ENCODE measurements at regions not wholly inside any gene's neighbourhood (a gene's known extent, or its start where the extent isn't known, plus 50 kb on each side); places are given as distances from the start of the nearest gene placed in this dataset.

DNA sequence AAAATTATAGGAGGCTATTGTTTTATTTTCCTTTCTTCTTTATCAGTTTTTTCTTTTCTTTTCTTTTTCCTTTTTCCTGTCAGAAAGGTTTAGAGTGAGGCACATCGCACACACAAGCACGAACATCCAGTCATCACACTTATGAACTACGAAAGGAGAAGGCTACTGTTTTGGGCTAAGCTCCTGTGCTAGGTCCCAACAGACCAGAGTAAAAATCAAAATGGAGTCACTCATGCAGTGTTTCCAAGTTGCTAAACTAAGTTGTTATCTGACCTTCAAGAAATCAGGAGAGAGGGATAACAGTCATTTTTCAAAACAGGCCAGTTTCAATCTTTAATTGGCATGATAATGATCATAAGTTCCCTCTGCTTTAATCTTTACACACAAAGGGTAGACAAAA lies 93.6 kb downstream of the CD24 start:
- Histone ChIP-seq H3K9ac (ENCODE audit: extremely low read depth, insufficient read length, low read length) (no peak overlapping the region), H2BK12ac (ENCODE audit: insufficient read length, low read depth, low read length) (no peak overlapping the region), H2BK120ac (ENCODE audit: low read depth, low read length, poor library complexity, severe bottlenecking) (no peak overlapping the region), H3K56ac (ENCODE audit: insufficient read length, low read depth, low read length) (no peak overlapping the region), H3K27me3 (ENCODE audit: insufficient read depth, low read length) (no peaks in the 10 kb centered on the region), H4K5ac (ENCODE audit: insufficient read length, low read depth, low read length) (no peak overlapping the region), H3K79me1 (ENCODE audit: insufficient read depth, low read depth, low read length, poor library complexity, severe bottlenecking) (no peaks in the 10 kb centered on the region), H2BK20ac (ENCODE audit: low read depth, low read length, poor library complexity, severe bottlenecking) (no peak overlapping the region), H3K27ac (ENCODE audit: insufficient read length, low read depth, low read length) (no peak overlapping the region), H2AFZ (ENCODE audit: low read length) (no peak overlapping the region), H3K23me2 (ENCODE audit: insufficient read length, low read depth, low read length, poor library complexity, severe bottlenecking) (no peaks in the 10 kb centered on the region), H3K79me2 (ENCODE audit: insufficient read depth, low read length) (no peaks in the 10 kb centered on the region), H3K14ac (ENCODE audit: insufficient read depth, low read length) (no peak overlapping the region), H2BK5ac (ENCODE audit: insufficient read length, low read length) (no peak overlapping the region), H2BK15ac (ENCODE audit: low read depth, low read length) (no peak overlapping the region), H3T11ph (ENCODE audit: low read length) (no peak overlapping the region), H2AK5ac (ENCODE audit: insufficient read length, low read length) (no peak overlapping the region), H4K20me1 (ENCODE audit: control insufficient read depth, insufficient read depth, insufficient read length) (no peaks in the 10 kb centered on the region), H3K23ac (ENCODE audit: insufficient read length, low read depth, low read length) (no peak overlapping the region), H3K4ac (ENCODE audit: low read depth, low read length) (no peak overlapping the region), H3K4me2 (ENCODE audit: insufficient read depth, insufficient read length, low read length) (no peak overlapping the region), H3K9me3 (ENCODE audit: control insufficient read depth, low read depth, low read length) (peaks cover 7% of the 10 kb centered on the region), H4K91ac (ENCODE audit: insufficient read length, low read depth, low read length) (no peak overlapping the region), H3K4me1 (ENCODE audit: insufficient read depth, low read length) (peaks cover 3% of the 10 kb centered on the region), H3K18ac (ENCODE audit: insufficient read length, low read depth, low read length) (no peak overlapping the region), H4K8ac (replicated peaks; ENCODE audit: insufficient read length, low read depth, low read length) (no peak overlapping the region)
- no peak for DNase-seq
- H3K27me3 Mint-ChIP-seq (ENCODE audit: low read depth), result 0 out of 2 replicates have a peak, but pooled peaks cover 1% of the 10 kb centered on the region
- no peak overlapping the region for H3K27ac Mint-ChIP-seq
- peaks cover 7 to 24% (median 14%) of the 10 kb centered on the region in 3 experiments for H3K36me3 Mint-ChIP-seq (ENCODE audit: insufficient read depth in 1 of 3, low read depth in 3 of 3)
- peaks cover 30 to 33% of the 10 kb centered on the region in 2 experiments for H3K4me1 Mint-ChIP-seq
- whole genome bisulfite sequencing (ENCODE audit: extremely low coverage, insufficient read length, low lambda C conversion rate), result no CpG with 5 or more reads among the region's 3 CpGs
- peaks cover 14 to 15% of the 10 kb centered on the region in 2 experiments for H3K9me3 Mint-ChIP-seq
- TF ChIP-seq, protein P1, sequence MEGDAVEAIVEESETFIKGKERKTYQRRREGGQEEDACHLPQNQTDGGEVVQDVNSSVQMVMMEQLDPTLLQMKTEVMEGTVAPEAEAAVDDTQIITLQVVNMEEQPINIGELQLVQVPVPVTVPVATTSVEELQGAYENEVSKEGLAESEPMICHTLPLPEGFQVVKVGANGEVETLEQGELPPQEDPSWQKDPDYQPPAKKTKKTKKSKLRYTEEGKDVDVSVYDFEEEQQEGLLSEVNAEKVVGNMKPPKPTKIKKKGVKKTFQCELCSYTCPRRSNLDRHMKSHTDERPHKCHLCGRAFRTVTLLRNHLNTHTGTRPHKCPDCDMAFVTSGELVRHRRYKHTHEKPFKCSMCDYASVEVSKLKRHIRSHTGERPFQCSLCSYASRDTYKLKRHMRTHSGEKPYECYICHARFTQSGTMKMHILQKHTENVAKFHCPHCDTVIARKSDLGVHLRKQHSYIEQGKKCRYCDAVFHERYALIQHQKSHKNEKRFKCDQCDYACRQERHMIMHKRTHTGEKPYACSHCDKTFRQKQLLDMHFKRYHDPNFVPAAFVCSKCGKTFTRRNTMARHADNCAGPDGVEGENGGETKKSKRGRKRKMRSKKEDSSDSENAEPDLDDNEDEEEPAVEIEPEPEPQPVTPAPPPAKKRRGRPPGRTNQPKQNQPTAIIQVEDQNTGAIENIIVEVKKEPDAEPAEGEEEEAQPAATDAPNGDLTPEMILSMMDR (conservative IDR thresholded peaks at IDR 0.05), result no peak
- H3K4me3 Mint-ChIP-seq, result no peak overlapping the region

All from H9 (cell line).